NCI-H82 (cell line): ENCODE measurements at regions not wholly inside any gene's neighbourhood (a gene's known extent, or its start where the extent isn't known, plus 50 kb on each side); places are given as distances from the start of the nearest gene placed in this dataset.

Experiments
- DNase-seq: peaks from one replicate; lab custom pipeline; 2025; lab: John Stamatoyannopoulos, UW

- no peak for DNase-seq
Measured at GRCh38 chr22:47228767-47229166, 466.3 kb downstream of the TBC1D22A start.

GRCh38 chr22:47225931-47226633, 463.6 kb downstream of the TBC1D22A start:
- DNase-seq: no peak

GRCh38 chr22:47225080-47225930, 462.9 kb downstream of the TBC1D22A start:
- DNase-seq: no peak
